ENCODE measurements at regions not wholly inside any gene's neighbourhood (a gene's known extent, or its start where the extent isn't known, plus 50 kb on each side); places are given as distances from the start of the nearest gene placed in this dataset.
"Not testable (repeated sequence)": the region's sequence is repeated elsewhere in the genome, so short reads cannot be mapped to it uniquely, and the experiment has no call there.

- intact Hi-C loops (cut with DNase I): no loop called here
- Histone ChIP-seq H3K4me1 (no peaks in the 10 kb centered on the region), H3K9me3 (no peaks in the 10 kb centered on the region), H3K36me3 (no peaks in the 10 kb centered on the region), H3K27me3 (no peaks in the 10 kb centered on the region), H3K27ac (no peak overlapping the region), H3K4me3 (no peak overlapping the region)
- no peak for DNase-seq
- no peak for ATAC-seq
- no peak for TF ChIP-seq CTCF (IDR thresholded peaks at IDR 0.05)
Measured at GRCh38 chr4:44978020-44978419, 251.7 kb upstream of the GNPDA2 start.

GRCh38 chr4:44965435-44966095, 239.2 kb upstream of the GNPDA2 start:
- intact Hi-C loops (cut with DNase I): no loop called here
- no peak for ATAC-seq

GRCh38 chr4:44964086-44964485, 237.7 kb upstream of the GNPDA2 start:
- intact Hi-C loops (cut with DNase I); ATAC-seq; H3K36me3 ChIP-seq; H3K27me3 ChIP-seq; H3K4me1 ChIP-seq; H3K4me3 ChIP-seq; H3K27ac ChIP-seq; DNase-seq: not testable (repeated sequence)
- peaks cover 0 to 40% of the 10 kb centered on the region in 2 donors for H3K9me3 ChIP-seq

More at GRCh38 chr4:44965435-44966095, 239.2 kb upstream of the GNPDA2 start:
- H3K36me3 ChIP-seq: no peaks in the 10 kb centered on the region
- TF ChIP-seq CTCF (IDR thresholded peaks at IDR 0.05): no peak
- H3K4me3 ChIP-seq: no peak overlapping the region
- H3K27ac ChIP-seq: no peak overlapping the region
- no peak for DNase-seq
- H3K9me3 ChIP-seq: peaks cover 0 to 31% of the 10 kb centered on the region in 2 donors
- H3K4me1 ChIP-seq: no peaks in the 10 kb centered on the region
- no peaks in the 10 kb centered on the region for H3K27me3 ChIP-seq

GRCh38 chr4:44961001-44961755, 234.8 kb upstream of the GNPDA2 start:
- no peak for DNase-seq
- no peak for TF ChIP-seq CTCF (IDR thresholded peaks at IDR 0.05)
- Histone ChIP-seq H3K4me3 (no peak overlapping the region), H3K27ac (no peak overlapping the region), H3K9me3 (peaks cover 0 to 40% of the 10 kb centered on the region in 2 donors), H3K4me1 (no peaks in the 10 kb centered on the region), H3K36me3 (no peaks in the 10 kb centered on the region), H3K27me3 (no peaks in the 10 kb centered on the region)
- intact Hi-C loops (cut with DNase I): no loop called here
- ATAC-seq: no peak

- no peaks in the 10 kb centered on the region for H3K9me3 ChIP-seq
- no peaks in the 10 kb centered on the region for H3K27me3 ChIP-seq
- no peak overlapping the region for H3K4me3 ChIP-seq
- ATAC-seq (no peak), DNase-seq (no peak)
- no peak overlapping the region for H3K27ac ChIP-seq
- H3K36me3 ChIP-seq: no peaks in the 10 kb centered on the region
- H3K4me1 ChIP-seq: no peaks in the 10 kb centered on the region
- intact Hi-C loops (cut with DNase I): no loop called here
- no peak for TF ChIP-seq CTCF (IDR thresholded peaks at IDR 0.05)
Measured at GRCh38 chr4:44931720-44932119, 205.4 kb upstream of the GNPDA2 start.

All from left lung (tissue), 4 donors.